HepG2 (cell line): ENCODE measurements at regions not wholly inside any gene's neighbourhood (a gene's known extent, or its start where the extent isn't known, plus 50 kb on each side); places are given as distances from the start of the nearest gene placed in this dataset.

Source experiments
- ARNT2 ChIP-seq: sonication (generic); formaldehyde crosslinking; IDR thresholded peaks from 2 replicates; pipeline ENCODE4 v1.8.0; 2022; ENCODE audit warnings: mild to moderate bottlenecking, low read depth, missing genetic modification reagents, moderate library complexity
- KDM6A ChIP-seq: IDR thresholded peaks from 2 replicates; pipeline ENCODE4 v1.6.1; 2016; ENCODE audit warnings: low read depth
- KLF12 ChIP-seq: sonication (generic); formaldehyde crosslinking; IDR thresholded peaks from 2 replicates; pipeline ENCODE4 v1.4.0; 2020; ENCODE audit warnings: missing genetic modification reagents, borderline replicate concordance
- MYC ChIP-seq: sonication (generic); formaldehyde crosslinking; IDR thresholded peaks from 2 replicates; pipeline ENCODE4 v1.9.0; 2021; ENCODE audit warnings: missing genetic modification reagents, borderline replicate concordance
- NCOA1 ChIP-seq: sonication (generic); formaldehyde crosslinking; IDR thresholded peaks from 2 replicates; pipeline ENCODE4 v1.9.0; 2021; ENCODE audit warnings: missing genetic modification reagents
- NFIB ChIP-seq: sonication (generic); formaldehyde crosslinking; IDR thresholded peaks from 2 replicates; pipeline ENCODE4 v1.9.0; 2021; ENCODE audit warnings: missing genetic modification reagents, mild to moderate bottlenecking, borderline replicate concordance
- REL ChIP-seq: sonication (generic); formaldehyde crosslinking; conservative IDR thresholded peaks from 2 replicates; pipeline ENCODE4 v1.8.0; 2022; ENCODE audit warnings: mild to moderate bottlenecking, missing genetic modification reagents, moderate library complexity
- SNRNP70 ChIP-seq: fragments of 200-400 bp; formaldehyde crosslinking; IDR thresholded peaks from 2 replicates; pipeline ENCODE4 v1.6.1; 2017; ENCODE audit warnings: mild to moderate bottlenecking, low read depth, low read length, moderate library complexity
- WIZ ChIP-seq: sonication (generic); formaldehyde crosslinking; IDR thresholded peaks from 2 replicates; pipeline ENCODE4 v1.5.1; 2020; ENCODE audit warnings: mild to moderate bottlenecking, missing genetic modification reagents
- ZBTB1 ChIP-seq: sonication (generic); formaldehyde crosslinking; IDR thresholded peaks from 2 replicates; pipeline ENCODE4 v1.4.0; 2020; ENCODE audit warnings: missing genetic modification reagents, borderline replicate concordance
- ZNF282 ChIP-seq: fragments of 450-650 bp; IDR thresholded peaks from 2 replicates; pipeline ENCODE4 v1.6.1; 2018; ENCODE audit not compliant: partially characterized antibody
- ZNF337 ChIP-seq: sonication (generic); formaldehyde crosslinking; IDR thresholded peaks from 2 replicates; pipeline ENCODE4 v1.5.1; 2020; ENCODE audit warnings: missing genetic modification reagents, low read depth, mild to moderate bottlenecking, borderline replicate concordance
- ZNF34 ChIP-seq: sonication (generic); formaldehyde crosslinking; IDR thresholded peaks from 2 replicates; pipeline ENCODE4 v1.4.0; 2020; ENCODE audit warnings: mild to moderate bottlenecking, missing genetic modification reagents, borderline replicate concordance
- TF ChIP-seq, protein P1 (sequence below): IDR thresholded peaks from 2 replicates; pipeline ENCODE4 v1.6.1; 2012; ENCODE audit warnings: low read depth, low read length, improper control_type of control experiment
- TF ChIP-seq, protein P2 (sequence below): sonication (generic); formaldehyde crosslinking; IDR thresholded peaks from 2 replicates; pipeline ENCODE4 v1.9.0; 2021; ENCODE audit warnings: missing genetic modification reagents, borderline replicate concordance
- TF ChIP-seq, protein P3 (sequence below): sonication (generic); formaldehyde crosslinking; IDR thresholded peaks from 2 replicates; pipeline ENCODE4 v1.5.1; 2020; ENCODE audit warnings: missing genetic modification reagents, mild to moderate bottlenecking, borderline replicate concordance
- TF ChIP-seq, protein P4 (sequence below): sonication (generic); formaldehyde crosslinking; IDR thresholded peaks from 2 replicates; pipeline ENCODE4 v1.8.0; 2022; ENCODE audit warnings: mild to moderate bottlenecking, missing genetic modification reagents
- TF ChIP-seq, protein P5 (sequence below): sonication (generic); formaldehyde crosslinking; IDR thresholded peaks from 2 replicates; pipeline ENCODE4 v1.8.0; 2022; ENCODE audit warnings: missing genetic modification reagents, mild to moderate bottlenecking, moderate library complexity, borderline replicate concordance

DNA sequence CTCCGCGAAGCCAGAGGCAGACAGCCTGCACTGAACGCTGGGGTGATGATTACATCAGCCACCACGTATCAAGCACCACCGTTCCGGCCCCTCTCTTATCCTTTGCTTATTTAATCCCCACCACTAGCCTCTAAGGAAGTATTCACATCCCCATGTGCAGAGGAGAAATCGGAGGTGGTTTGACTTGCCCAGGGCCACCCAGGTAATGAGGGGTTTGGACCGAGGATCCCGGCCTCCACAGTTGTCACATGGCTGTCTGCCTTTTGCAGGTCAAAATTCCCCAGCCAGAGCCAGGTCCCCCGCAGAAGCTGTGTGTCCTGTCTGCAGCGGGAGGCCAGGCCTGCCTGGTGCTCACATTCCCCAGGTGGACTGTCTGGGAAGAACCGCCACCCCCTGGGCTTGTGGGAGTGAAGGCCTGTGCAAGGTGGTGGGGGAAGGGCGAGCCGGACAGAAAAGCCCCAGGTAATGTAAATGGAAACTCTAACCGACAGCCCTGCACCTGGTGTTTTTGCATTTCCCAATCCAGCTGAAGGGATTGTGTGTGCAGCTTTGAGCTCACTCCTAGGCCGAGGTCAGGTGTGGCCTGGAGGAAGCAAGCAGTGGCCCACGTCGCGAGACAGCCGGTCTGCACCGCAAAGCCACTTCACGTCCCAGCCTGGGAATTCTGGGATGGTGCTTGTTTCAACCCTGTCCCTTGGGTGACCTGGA lies 108.5 kb upstream of the ID2 start (continued):
- no peak for TF ChIP-seq KLF12
- TF ChIP-seq ZNF282: no peak
- TF ChIP-seq KDM6A (CRISPR knock-in tag): no peak
- no peak for TF ChIP-seq ZBTB1 (CRISPR knock-in tag)
- TF ChIP-seq REL (CRISPR knock-in tag): no peak
- TF ChIP-seq, protein P1, sequence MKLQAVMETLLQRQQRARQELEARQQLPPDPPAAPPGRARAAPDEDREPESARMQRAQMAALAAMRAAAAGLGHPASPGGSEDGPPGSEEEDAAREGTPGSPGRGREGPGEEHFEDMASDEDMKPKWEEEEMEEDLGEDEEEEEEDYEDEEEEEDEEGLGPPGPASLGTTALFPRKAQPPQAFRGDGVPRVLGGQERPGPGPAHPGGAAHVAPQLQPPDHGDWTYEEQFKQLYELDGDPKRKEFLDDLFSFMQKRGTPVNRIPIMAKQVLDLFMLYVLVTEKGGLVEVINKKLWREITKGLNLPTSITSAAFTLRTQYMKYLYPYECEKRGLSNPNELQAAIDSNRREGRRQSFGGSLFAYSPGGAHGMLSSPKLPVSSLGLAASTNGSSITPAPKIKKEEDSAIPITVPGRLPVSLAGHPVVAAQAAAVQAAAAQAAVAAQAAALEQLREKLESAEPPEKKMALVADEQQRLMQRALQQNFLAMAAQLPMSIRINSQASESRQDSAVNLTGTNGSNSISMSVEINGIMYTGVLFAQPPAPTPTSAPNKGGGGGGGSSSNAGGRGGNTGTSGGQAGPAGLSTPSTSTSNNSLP: no peak
- TF ChIP-seq, protein P2, sequence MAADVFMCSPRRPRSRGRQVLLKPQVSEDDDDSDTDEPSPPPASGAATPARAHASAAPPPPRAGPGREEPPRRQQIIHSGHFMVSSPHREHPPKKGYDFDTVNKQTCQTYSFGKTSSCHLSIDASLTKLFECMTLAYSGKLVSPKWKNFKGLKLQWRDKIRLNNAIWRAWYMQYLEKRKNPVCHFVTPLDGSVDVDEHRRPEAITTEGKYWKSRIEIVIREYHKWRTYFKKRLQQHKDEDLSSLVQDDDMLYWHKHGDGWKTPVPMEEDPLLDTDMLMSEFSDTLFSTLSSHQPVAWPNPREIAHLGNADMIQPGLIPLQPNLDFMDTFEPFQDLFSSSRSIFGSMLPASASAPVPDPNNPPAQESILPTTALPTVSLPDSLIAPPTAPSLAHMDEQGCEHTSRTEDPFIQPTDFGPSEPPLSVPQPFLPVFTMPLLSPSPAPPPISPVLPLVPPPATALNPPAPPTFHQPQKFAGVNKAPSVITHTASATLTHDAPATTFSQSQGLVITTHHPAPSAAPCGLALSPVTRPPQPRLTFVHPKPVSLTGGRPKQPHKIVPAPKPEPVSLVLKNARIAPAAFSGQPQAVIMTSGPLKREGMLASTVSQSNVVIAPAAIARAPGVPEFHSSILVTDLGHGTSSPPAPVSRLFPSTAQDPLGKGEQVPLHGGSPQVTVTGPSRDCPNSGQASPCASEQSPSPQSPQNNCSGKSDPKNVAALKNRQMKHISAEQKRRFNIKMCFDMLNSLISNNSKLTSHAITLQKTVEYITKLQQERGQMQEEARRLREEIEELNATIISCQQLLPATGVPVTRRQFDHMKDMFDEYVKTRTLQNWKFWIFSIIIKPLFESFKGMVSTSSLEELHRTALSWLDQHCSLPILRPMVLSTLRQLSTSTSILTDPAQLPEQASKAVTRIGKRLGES (CRISPR knock-in tag): no peak
- no peak for TF ChIP-seq NFIB (CRISPR knock-in tag)
- no peak for TF ChIP-seq SNRNP70
- peak; percentile 84; the same call in 1 of the 2 replicates for TF ChIP-seq ARNT2 (CRISPR knock-in tag)
- no peak; the same call in 1 of the 2 replicates for TF ChIP-seq ZNF34 (CRISPR knock-in tag)
- TF ChIP-seq, protein P3, sequence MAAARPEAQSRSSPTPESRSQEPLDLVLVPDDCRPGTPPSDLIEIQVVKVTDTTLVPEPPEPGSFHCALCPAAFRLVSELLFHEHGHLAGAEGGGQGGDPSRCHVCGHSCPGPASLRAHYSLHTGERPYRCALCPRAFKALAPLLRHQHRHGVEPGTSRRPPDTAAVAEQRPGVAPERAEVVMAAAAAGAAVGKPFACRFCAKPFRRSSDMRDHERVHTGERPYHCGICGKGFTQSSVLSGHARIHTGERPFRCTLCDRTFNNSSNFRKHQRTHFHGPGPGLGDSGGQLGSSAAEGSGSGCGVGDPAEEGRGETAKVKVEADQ (CRISPR knock-in tag): no peak
- peak; percentile 5; the same call in 1 of the 2 replicates for TF ChIP-seq WIZ (CRISPR knock-in tag)
- TF ChIP-seq NCOA1 (CRISPR knock-in tag): no peak; the same call in 1 of the 2 replicates
- TF ChIP-seq, protein P4, sequence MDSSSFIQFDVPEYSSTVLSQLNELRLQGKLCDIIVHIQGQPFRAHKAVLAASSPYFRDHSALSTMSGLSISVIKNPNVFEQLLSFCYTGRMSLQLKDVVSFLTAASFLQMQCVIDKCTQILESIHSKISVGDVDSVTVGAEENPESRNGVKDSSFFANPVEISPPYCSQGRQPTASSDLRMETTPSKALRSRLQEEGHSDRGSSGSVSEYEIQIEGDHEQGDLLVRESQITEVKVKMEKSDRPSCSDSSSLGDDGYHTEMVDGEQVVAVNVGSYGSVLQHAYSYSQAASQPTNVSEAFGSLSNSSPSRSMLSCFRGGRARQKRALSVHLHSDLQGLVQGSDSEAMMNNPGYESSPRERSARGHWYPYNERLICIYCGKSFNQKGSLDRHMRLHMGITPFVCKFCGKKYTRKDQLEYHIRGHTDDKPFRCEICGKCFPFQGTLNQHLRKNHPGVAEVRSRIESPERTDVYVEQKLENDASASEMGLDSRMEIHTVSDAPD (CRISPR knock-in tag): peak; percentile 76; the same call in 1 of the 2 replicates
- no peak for TF ChIP-seq ZNF337
- no peak for TF ChIP-seq MYC
- TF ChIP-seq, protein P5, sequence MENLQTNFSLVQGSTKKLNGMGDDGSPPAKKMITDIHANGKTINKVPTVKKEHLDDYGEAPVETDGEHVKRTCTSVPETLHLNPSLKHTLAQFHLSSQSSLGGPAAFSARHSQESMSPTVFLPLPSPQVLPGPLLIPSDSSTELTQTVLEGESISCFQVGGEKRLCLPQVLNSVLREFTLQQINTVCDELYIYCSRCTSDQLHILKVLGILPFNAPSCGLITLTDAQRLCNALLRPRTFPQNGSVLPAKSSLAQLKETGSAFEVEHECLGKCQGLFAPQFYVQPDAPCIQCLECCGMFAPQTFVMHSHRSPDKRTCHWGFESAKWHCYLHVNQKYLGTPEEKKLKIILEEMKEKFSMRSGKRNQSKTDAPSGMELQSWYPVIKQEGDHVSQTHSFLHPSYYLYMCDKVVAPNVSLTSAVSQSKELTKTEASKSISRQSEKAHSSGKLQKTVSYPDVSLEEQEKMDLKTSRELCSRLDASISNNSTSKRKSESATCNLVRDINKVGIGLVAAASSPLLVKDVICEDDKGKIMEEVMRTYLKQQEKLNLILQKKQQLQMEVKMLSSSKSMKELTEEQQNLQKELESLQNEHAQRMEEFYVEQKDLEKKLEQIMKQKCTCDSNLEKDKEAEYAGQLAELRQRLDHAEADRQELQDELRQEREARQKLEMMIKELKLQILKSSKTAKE (CRISPR knock-in tag): no peak; the same call in 1 of the 2 replicates
